GM06990 (cell line): ENCODE measurements at regions not wholly inside any gene's neighbourhood (a gene's known extent, or its start where the extent isn't known, plus 50 kb on each side); places are given as distances from the start of the nearest gene placed in this dataset.

Source experiments
- DNase-seq: peaks from one replicate; pipeline ENCODE4 v3.0.0-alpha.2; 2011; ENCODE audit not compliant: insufficient read length; ENCODE audit errors: extremely low read depth
- H3K27me3 ChIP-seq: replicated peaks from 2 replicates; pipeline ENCODE4 v1.6.0; 2011; ENCODE audit warnings: low read length; ENCODE audit not compliant: control insufficient read depth, insufficient read depth
- H3K36me3 ChIP-seq: 2 replicates; pipeline ENCODE4 v1.5.1; 2011; ENCODE audit warnings: low read length; ENCODE audit not compliant: control insufficient read depth, insufficient read depth
- H3K4me3 ChIP-seq: replicated peaks from 2 replicates; pipeline ENCODE4 v1.5.1; 2011; ENCODE audit warnings: low read depth, mild to moderate bottlenecking, control low read depth, low read length
- TF ChIP-seq, protein P1 (sequence below): IDR thresholded peaks from 2 replicates; pipeline ENCODE4 v1.5.1; 2011; ENCODE audit warnings: low read length, control low read depth, mild to moderate bottlenecking, inconsistent platforms; ENCODE audit not compliant: insufficient read depth, poor library complexity, severe bottlenecking

DNA sequence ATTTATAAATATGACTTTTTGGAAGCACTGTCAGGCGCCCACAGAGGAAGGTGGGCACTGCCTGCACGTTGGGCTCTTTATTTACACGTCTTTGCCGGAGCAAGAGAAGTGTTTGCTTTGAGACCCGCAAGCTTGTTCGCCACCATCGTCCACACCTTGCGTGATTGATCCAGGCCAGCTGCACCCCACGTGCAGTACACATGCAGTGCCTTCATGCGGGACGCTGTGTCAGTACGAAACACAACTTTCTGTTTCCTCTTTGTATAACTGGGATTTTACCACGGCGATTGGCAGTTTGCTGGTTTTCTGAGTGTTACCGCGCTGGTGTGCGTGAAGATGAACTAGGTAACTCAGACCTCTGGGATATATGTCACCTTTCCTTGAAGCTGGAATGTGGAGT is 571.0 kb upstream of the SALL3 start:
- Histone ChIP-seq H3K4me3 (no peak overlapping the region), H3K36me3 (no peaks in the 10 kb centered on the region), H3K27me3 (no peaks in the 10 kb centered on the region)
- DNase-seq: no peak
- TF ChIP-seq, protein P1, sequence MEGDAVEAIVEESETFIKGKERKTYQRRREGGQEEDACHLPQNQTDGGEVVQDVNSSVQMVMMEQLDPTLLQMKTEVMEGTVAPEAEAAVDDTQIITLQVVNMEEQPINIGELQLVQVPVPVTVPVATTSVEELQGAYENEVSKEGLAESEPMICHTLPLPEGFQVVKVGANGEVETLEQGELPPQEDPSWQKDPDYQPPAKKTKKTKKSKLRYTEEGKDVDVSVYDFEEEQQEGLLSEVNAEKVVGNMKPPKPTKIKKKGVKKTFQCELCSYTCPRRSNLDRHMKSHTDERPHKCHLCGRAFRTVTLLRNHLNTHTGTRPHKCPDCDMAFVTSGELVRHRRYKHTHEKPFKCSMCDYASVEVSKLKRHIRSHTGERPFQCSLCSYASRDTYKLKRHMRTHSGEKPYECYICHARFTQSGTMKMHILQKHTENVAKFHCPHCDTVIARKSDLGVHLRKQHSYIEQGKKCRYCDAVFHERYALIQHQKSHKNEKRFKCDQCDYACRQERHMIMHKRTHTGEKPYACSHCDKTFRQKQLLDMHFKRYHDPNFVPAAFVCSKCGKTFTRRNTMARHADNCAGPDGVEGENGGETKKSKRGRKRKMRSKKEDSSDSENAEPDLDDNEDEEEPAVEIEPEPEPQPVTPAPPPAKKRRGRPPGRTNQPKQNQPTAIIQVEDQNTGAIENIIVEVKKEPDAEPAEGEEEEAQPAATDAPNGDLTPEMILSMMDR: no peak

DNA sequence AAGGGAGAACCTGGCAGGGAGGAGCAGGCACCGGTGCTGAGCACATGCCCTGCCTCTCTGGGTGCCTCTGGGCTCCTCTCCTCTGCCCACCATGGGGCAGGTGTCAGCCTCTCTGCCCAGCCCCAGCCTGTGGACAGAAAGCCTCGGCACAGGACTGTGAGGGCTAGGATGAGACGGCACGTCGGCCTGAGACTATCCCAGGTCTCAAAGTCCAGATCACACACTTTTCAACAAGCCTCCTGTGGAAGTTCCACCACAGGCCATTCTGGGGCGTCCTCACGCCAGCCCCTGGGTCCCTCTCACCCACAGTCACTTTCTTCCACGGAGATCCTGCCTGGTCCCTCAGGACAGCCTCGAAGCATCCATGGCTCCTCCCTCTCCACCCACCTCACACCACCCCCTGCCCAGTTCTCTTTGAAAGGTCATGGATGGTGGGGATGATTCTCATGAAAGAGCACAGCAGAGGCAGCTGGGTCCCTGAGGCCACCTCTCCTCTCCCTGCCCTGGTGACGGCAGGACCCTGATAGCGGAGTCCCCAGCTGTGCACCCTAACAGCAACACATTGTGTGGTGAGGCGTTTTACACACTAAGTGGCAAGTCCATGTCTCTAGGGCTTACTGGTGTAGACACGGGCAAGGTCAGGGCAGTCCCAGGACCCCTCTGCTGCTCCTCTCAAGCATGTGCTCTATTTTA is 569.4 kb upstream of the SALL3 start:
- Histone ChIP-seq H3K36me3 (no peaks in the 10 kb centered on the region), H3K27me3 (no peaks in the 10 kb centered on the region), H3K4me3 (no peak overlapping the region)
- TF ChIP-seq, protein P1: no peak
- DNase-seq: no peak

DNA sequence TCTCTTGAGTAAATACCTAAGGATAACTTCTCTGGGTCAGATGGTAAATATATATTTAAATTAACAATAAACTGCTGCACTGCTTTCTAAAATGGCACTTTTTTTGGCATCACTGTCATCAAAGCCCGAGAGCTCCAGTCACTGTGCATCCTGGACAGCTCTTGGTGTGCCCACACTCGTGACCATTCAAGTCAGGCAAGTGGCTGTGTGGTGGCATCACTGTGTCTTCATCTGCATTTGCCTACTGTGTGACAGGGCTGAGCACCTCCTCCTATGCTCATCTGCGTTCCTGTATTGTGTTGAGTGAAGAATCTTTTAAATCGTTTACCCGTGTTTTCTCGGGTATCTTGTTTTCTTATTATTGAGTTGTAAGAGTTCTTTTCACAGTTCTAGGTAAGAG is 568.1 kb upstream of the SALL3 start:
- Histone ChIP-seq H3K36me3 (no peaks in the 10 kb centered on the region), H3K4me3 (no peak overlapping the region), H3K27me3 (no peaks in the 10 kb centered on the region)
- TF ChIP-seq, protein P1: no peak
- DNase-seq: no peak

DNA sequence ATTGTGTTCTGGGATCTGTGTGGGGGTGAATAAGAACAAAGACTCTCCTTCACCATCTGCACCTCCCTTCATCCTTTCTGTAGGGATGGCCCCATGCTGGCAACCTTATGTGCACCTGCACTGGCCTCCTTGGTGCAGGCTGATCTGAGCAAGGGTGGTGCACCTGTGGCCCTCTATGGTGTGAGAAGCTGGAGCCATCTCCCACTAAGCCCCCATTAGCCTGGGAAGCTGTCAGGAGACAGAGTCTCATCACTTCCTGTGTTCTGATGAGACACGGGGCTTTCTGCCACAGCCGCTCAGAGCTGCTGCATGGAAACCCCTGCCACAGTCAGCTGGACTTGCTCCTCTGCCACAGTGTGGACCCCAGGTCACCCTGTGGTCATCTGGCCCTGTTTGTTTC is 565.3 kb upstream of the SALL3 start:
- Histone ChIP-seq H3K4me3 (no peak overlapping the region), H3K27me3 (no peaks in the 10 kb centered on the region), H3K36me3 (no peaks in the 10 kb centered on the region)
- DNase-seq: no peak
- TF ChIP-seq, protein P1: no peak

DNA sequence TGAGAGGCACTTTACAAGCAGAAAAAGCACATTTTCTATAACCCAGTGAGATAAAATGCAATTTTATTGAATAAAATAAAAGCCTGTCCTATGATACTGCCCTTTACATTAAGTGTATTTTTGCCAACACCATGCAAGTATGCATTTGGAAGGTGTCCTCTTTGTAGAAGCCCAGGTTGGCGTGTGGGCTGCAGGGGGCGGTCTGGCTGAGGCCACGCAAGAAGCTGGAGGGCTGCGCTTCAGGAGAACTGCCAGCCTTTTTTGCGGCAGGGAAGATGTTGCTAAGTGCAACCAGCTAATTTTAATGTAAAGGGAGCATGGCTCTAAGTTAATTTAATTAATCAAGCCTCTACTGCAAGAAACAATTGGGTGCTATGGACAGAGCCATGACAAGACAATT is 562.8 kb upstream of the SALL3 start:
- Histone ChIP-seq H3K27me3 (no peaks in the 10 kb centered on the region), H3K4me3 (no peak overlapping the region), H3K36me3 (no peaks in the 10 kb centered on the region)
- DNase-seq: no peak
- TF ChIP-seq, protein P1: no peak

DNA sequence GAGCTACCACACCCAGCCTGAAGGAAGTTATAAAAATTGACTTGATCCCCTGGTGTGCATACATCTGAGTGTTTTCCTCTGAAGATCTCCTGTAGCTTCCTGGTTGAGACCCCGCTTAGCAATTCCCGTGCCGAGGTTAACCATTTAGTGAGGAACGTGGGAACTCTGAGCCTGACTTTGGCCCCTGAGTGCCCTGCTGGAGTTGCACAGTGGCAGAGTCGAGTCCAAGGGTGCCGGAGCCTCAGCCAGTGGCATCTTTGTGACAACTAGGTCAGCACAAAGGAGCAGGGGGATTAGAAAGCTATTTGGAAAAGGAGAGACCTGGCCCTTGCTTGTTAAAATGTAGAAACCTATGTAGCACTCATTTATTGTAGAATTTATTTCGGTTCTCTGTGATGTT is 561.2 kb upstream of the SALL3 start:
- H3K4me3 ChIP-seq: no peak overlapping the region
- TF ChIP-seq, protein P1: no peak
- H3K27me3 ChIP-seq: no peaks in the 10 kb centered on the region
- no peaks in the 10 kb centered on the region for H3K36me3 ChIP-seq
- DNase-seq: no peak
